SH-SY5Y (cell line): ENCODE measurements at regions not wholly inside any gene's neighbourhood (a gene's known extent, or its start where the extent isn't known, plus 50 kb on each side); places are given as distances from the start of the nearest gene placed in this dataset.

Source experiments
- GATA2 ChIP-seq: IDR thresholded peaks from 2 replicates; pipeline ENCODE4 v1.6.1; 2011; ENCODE audit warnings: mild to moderate bottlenecking, low read depth, low read length
- GATA3 ChIP-seq: IDR thresholded peaks from 2 replicates; pipeline ENCODE4 v1.6.1; 2011; ENCODE audit warnings: low read depth, mild to moderate bottlenecking, low read length, moderate library complexity

DNA sequence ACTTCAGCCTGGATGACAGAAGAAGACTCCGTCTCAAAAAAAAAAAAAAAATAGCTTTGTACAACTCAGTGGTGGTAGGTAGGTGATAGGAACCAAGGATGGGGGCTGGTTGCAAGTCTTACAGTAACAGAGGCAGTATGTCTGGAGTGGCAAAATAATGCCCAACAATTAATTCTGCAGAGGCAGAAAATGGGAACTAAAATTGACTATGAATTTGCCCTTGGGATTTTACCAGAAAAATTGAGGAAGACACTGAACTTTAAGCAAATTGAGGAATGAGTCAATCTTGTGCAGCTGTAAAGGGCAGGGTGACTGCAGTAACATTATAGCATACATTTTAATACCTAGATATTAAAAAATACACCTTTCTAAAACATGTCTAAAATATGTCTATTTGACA lies 116.1 kb upstream of the FOXN2 start:
- TF ChIP-seq GATA3 (no peak), GATA2 (no peak)

DNA sequence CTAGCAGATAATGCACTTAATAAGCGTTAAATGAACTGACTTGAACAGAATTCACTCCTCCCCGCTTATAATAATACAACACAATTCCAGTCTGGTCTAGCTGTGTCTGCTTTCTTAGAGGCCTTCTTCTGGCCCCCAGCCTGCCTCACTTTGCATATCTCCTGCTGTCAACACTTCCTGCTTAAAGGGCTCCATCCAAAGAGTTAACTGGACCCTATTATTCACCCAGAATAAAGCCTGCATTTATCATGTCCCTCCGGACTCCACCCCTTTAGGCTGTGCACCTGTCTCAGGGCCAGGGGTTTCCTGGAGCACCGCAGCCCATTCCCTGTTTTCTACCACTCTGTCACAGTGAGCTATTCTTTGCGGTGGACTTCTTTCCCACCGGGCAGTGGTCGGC lies 115.4 kb upstream of the FOXN2 start:
- TF ChIP-seq GATA3 (no peak), GATA2 (no peak)

DNA sequence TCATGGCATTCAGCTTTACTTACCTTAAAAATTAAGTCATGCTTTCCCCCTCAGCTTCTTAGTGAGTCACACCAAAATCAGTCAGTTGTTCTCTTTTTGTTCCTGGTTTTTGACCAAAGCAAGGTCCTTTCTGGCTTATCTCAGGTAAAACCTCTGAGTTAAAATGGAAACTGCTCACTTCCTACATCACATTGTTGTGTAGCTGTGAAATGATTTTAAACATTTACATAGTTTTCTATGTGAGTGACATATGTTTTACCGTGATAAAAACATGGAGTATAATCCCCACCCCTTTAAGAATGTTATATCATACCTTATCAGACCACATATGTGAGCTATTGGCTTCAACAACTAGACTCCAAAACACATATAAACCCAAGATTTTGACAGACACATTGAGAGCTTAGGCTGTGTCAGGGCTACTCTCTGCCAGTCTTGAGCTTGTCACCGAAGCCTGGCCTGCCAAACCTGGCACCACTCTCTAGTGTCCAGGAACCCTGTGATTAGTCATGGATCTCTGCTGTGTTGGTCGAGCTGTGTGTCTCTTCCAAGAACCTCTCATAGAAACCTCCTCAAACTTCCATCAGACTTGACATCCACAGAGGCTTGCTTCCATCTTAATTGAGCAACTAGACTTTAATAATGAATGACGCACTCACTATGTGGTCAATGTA lies 113.7 kb upstream of the FOXN2 start:
- TF ChIP-seq GATA2 (no peak), GATA3 (no peak)

DNA sequence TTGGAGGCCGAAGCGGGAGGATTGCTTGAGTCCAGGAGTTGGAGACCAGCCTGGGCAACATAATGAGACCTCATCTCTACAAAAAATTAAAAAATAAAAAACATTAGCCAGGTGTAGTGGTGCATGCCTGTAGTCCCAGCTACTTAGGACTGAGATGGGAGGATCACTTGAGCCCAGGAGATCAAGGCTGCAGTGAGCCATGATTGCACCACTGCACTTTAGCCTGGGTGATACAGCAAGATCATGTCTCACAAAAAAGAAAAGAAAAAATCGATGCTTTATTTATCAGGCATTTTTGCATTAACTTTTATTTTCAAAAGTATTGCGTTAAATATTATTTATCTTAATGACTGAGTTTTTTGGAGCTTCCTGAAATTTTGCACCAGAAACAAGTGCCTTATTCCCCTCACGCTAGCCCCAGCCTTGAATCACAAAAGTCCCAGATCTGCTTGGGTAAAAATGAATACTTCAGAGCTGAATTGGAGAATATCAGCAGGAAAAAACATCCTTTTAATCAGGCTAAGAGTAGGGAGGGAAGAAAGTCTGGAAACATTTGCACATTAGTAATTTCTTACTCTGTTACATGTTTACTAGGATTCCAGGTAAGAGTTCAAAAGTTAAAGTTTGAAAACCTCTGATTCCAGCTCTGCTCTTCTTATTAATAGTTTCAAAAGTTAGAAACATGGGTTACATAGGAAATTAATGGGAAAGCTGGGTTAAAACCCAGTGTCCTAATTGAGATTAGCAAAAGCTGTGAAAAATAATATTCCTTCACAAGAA lies 111.4 kb upstream of the FOXN2 start:
- TF ChIP-seq GATA3 (no peak), GATA2 (no peak)

DNA sequence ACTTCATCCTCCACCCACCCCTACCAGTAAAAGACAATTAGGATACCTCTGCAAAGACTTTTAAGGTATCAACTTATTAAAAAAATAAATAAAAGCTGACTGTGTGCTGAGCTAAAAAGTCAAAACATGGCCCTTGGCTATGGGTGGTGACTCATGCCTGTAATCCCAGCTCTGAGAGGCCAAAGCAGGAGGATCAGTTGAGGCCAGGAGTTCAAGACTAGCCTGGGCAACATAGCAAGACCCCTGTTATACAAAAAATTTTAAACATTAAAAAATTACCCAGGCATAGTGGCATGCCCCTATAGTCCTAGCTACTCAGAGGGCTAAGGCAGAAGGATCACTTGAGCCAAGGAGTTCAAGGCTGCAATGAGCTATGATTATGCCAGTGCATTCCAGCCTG lies 110.8 kb upstream of the FOXN2 start:
- TF ChIP-seq GATA3 (no peak), GATA2 (no peak)

DNA sequence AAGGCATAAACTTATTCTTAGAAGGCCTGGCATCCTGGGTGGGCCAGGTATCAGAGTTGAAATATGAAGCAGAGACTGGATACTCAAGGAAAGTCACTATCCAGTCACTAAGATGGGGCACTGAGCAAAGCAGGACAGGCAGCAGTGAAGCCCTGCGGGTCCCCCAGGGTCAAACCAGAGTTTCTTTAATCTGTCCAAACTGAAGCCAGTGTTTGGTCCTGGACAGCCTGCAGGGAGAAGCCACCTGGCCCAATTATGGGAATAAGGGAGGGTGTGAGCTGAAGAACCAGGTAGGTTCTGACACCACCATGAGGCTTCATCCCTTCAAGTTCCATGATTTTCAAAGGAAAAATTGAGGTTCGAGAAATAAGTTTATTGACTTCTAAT lies 109.7 kb upstream of the FOXN2 start:
- no peak for TF ChIP-seq GATA2
- TF ChIP-seq GATA3 = no peak

DNA sequence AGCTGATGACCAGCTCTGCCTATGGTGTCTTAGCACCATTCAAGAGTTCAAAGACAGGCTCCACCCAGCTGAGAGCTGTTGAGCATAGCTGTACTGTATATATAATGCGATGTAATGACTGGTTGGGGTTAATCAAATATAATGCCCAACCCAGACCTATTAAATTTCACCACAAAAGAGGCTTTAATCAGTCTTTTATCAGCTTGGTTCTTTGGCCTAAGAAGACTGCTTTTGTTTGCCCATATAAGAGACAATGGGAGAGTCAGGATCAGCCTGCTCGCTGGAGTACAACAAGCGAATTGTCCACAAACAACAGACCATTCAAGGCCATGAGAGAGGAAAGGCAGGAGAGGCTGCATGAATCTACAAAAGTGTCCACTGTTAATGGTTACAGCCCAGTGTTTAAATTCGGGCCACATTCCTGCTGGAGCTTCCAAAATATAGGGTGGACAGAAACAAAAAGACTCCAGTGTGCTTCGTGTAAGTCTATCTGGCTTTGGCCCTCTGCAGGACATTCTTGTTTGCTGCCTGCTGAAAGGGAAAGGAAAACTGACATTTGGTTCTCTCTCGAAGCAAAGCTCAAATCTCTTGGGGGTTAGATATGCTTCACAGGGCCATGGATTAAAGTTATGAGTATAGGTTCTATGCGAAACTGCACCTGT lies 109.2 kb upstream of the FOXN2 start:
- TF ChIP-seq GATA3 (no peak), GATA2 (no peak)

DNA sequence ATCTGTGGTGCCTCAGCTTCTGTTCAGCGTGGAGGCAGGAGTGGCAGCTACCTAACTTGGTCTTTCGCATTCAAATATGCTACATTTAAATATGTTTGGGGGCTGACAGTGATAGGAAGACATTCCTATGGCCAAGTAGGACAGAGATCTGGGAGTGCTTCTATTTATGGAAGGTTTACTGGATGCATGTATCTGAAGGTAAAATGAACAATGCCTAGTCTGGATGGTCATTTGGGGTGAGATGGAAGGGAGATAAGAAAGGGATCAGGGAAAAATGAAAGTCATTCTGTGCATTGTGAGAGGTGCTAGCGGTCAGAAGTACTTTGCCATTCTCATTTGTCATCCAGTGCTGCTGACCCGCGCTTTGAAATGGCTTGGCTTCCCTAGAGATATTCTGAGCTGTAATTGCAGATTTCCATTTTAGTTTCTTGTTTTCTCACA lies 107.3 kb upstream of the FOXN2 start:
- TF ChIP-seq GATA2 (no peak), GATA3 (no peak)

DNA sequence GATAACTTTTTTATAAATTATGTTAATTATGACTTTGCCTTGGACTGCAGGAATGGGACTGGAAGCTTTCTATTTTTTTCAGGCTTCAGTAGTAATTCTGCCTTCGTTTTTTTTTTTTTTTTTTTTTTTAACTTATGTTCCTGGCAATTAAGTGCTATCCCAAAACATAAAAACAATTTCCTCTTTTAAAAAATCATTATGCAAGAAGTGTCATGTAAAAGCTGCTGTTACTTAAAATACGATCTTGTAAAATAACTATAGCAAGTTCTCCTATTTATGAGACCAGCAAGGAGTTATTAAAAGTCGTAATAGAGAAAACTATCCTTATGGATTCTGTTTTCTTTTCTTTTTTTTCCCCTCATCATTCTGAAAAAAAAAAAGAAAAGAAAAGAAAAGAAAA lies 106.6 kb upstream of the FOXN2 start:
- TF ChIP-seq GATA2 (no peak), GATA3 (no peak)

DNA sequence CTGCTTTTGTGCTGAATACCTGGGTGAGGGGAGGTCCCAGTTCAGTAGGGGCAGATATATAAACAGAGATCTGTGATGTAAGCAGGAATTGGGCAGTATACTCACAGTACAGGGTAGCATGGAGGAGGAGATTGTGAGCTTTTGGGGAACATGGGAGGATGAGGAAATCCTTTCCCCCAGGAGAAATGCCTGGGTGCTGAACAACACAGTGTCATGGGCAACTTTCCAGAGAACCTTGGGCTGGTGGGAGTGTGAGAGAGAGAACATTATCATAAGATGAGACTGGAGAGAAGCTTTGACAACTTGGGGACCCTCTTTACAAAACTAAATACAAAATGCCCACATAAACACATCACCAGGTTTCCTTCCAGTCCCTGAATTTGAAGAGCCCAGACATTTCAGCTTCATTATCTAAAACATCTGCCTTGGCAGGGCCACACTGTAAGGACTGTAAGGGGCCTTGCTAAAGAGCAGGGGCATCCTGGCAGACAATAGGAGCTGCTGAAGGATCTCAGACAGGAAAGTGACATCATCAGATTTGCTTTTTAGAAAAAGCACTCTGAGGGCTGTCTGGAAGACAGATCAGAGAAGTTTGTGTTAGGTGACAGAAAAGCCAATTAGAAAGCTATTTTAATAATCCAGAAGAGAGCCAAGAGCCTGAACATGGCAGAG lies 105.1 kb upstream of the FOXN2 start:
- no peak for TF ChIP-seq GATA2
- TF ChIP-seq GATA3 = no peak

DNA sequence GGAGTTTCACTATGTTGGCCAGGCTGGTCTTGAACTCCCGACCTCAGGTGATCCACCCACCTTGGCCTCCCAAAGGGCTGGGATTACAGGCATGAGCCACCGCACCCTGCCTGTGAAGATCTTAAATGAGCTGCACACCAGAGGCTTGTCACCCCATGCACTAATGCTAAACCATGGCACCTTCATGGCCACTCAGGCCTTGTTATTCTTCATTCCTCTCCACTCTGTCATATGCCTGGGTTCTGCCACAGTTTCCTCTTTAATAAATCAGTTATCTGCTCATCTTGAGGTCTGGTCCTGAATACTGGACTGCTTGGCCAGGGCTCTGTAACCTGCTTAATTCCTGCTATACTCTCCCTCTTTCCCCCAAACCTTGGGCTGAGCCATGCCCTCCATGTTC lies 104.3 kb upstream of the FOXN2 start:
- TF ChIP-seq GATA3 (no peak), GATA2 (no peak)

DNA sequence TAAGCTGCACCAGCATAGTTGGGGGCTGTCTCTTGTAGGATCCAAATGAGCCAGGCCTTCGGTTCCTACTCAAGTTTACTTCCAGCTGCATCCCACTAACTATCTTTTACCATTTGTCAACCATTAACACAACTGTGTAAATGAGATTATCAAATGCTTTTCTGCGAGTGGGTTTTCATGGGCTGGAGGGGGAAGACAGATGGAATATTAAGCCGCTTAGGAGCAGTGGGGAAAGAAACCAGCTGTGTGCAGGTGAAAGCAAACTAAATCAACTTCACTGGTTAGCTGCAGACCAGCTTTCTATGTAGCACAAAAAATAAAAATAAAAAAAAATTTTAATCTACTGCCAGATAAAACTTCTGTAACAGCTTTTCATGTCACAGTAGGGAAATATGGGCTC lies 100.8 kb upstream of the FOXN2 start:
- TF ChIP-seq GATA2 (no peak), GATA3 (no peak)

DNA sequence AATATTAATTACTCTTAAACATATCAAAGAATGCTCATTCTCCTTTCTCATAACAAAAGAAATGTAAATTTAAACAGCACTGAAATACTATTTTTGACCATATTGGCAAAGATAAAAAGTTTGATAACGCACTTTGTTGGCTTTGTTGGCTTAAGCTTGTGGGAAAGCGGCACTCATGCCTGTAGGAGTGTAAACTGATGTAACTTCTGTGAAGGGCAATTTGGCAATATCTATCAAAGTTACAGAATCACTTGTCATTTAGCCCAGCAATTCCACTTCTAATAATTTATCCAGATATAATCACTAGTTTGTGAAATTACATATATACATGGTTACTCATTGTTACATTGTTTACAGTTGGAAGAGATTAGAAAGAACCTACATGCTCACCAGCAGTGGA lies 96.3 kb upstream of the FOXN2 start:
- TF ChIP-seq GATA2 (no peak), GATA3 (no peak)

DNA sequence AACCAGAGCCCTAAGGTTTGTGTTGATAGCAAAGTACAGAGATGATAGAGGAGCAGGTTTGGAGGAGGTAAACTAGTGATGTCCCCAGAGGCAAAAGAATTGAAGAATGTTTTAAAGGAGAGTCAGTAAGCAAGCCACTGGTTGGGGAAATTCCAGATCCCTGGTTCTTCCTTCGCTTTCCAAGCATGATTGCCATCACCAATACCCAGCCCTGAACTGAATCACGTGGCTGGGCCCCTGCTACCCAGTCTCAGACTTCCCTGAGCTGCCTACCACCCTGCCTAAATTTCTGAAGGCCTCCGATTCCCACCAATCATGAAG lies 95.3 kb upstream of the FOXN2 start:
- TF ChIP-seq GATA2 (no peak), GATA3 (no peak)
